Islet of Langerhans (tissue), 1 donor: ENCODE measurements at regions not wholly inside any gene's neighbourhood (a gene's known extent, or its start where the extent isn't known, plus 50 kb on each side); places are given as distances from the start of the nearest gene placed in this dataset.
"Not testable (repeated sequence)": the region's sequence is repeated elsewhere in the genome, so short reads cannot be mapped to it uniquely, and the experiment has no call there.

Experiments used
- FAIRE-seq: peaks from one replicate; lab custom pipeline; 2011; peaks lifted over from hg19 to GRCh38; lab: Jason Lieb, UNC

GRCh38 chr4:75180790-75181776 is 248.2 kb downstream of the PARM1 start:
- FAIRE-seq, result no peak

- FAIRE-seq, result no peak
Observed at GRCh38 chr4:75180217-75180616, 247.3 kb downstream of the PARM1 start.

GRCh38 chr4:75179510-75179909 is 246.6 kb downstream of the PARM1 start:
- peak; percentile 9 for FAIRE-seq

- no peak for FAIRE-seq
Observed at GRCh38 chr4:75172551-75172950, 239.6 kb downstream of the PARM1 start.

GRCh38 chr4:75169427-75169826 is 236.5 kb downstream of the PARM1 start:
- FAIRE-seq, result no peak

DNA sequence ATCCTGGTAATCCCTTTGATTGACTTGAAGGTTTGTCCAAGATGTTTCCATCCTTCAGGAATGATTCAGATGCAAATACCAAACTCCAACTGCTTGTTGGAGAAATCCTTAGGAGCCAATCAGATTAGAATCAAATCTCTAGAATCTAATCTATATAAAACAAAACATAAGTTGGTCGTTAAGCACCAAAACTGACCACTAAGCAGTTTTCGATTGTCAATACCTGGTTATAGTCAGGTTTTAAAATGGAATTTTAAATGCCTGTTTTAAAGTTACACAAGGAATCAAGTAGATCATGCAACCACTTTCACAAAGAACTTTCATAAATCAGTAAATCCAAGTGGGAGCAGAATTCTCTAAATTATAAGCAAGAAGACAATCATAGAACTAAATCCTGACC is 236.1 kb downstream of the PARM1 start:
- FAIRE-seq, result no peak

DNA sequence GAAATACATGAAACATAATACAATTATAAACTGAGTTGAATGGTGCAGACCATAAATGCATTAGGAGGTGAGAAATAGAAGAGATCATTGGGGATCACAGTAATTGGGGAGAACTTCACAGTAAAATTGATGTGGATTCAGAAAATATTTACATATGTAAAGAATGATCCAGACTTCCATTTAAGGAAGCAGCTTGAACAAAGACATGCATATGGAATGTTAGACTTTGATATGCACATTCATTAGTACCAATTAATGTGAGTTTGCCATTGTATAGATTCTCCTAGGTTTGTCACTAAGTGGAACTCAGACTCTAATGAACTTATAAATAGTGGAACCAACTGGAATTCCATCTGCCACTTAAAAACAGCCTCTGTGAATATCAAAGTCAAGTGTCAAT is 235.6 kb downstream of the PARM1 start:
- FAIRE-seq, result no peak

- FAIRE-seq, result not testable (repeated sequence)
Observed at GRCh38 chr4:75165100-75165499, 232.2 kb downstream of the PARM1 start.

DNA sequence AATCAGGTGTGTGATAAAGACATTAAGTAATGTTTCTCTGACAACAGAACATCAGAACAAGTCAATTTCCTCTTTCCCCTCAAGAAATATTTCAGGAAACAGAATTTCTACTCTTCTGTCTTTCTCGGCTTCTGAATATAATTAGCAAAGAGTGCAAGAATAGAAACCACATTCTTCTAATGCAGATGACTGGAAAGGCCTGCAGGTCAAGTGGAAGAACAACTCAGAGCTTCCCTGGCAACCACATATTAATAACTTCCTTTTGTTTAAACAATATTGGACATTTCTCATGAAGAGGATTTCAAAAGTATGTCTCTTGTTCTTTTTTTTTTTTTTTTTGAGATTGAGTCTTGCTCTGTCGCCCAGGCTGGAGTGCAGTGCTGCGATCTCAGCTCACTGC is 225.5 kb downstream of the PARM1 start:
- no peak for FAIRE-seq

DNA sequence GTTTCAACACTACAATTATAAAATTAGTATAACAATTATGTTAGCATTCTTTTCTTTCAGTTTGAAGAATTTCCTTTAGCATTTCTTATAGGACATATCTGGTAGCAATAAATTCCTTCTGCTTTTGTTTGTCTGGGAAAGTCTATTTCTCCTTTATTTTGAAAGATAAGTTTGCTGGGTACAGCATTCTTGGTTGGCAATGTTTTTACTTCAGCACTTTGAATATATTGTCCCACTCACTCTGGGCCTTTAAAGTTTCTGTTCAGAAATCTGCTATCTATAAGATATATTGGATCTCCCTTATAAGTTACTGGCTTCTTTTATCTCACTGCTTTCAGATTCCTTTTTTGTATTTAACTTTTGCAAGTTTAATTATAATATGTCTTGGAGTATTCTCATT is 222.1 kb downstream of the PARM1 start:
- no peak for FAIRE-seq

DNA sequence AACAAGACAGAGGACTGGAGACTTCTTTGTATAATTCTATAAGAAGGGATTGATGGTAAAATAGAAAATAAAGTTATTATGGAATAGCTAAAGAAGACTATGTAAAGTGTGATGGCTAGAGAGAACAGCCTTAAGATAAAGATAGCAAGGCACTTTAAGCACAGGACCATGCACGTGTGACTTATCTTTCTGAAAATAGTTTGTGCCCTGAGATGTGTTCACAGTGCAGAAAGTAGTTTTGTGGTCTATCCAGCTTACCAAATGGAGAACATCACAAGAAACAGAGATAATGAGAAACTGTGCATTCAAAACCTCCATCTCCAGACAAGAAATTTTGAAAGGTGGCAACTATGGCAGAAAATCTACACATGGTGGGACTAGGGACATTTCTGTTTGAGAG is 213.3 kb downstream of the PARM1 start:
- FAIRE-seq, result no peak

GRCh38 chr4:75144475-75144874 is 211.6 kb downstream of the PARM1 start:
- no peak for FAIRE-seq

GRCh38 chr4:75142850-75143249 is 209.9 kb downstream of the PARM1 start:
- FAIRE-seq, result no peak

- FAIRE-seq, result no peak
Observed at GRCh38 chr4:75142382-75142781, 209.5 kb downstream of the PARM1 start.

DNA sequence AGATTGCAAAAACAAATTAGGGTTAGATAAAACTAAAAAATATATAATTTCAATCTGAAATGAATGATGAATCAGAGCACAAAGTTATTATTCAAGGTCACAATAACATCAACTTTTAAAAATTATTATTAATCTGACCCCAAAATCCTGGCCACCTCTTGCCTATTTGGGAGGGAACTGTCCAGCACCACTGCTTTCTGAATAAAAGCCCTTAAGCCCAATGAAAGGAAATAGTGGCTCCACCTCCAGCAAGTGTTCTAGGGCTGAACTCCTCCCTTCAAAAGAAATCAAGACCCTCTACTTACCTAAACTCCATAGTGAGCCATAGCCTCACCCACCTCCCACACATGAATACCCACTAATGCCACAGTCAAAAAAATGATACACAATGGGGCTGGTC is 208.2 kb downstream of the PARM1 start:
- FAIRE-seq, result no peak

DNA sequence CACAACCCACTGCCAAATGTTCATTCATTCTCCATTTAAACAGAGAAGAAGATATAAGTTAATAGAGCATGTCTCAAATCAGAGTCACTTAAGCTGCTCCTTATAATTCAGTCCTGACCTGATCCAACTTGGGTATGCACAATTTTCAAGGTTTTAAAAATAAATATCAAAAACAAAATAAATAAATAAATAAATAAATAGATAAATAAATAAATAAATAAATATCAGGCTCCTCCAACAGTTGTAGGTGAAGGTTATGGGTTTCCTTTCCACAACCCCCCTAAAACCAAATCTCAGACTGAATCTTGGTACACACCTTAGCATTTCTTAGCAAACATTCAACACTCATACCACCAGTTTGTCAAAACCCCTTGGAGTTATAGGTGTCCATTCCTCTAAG is 204.4 kb downstream of the PARM1 start:
- FAIRE-seq, result no peak

DNA sequence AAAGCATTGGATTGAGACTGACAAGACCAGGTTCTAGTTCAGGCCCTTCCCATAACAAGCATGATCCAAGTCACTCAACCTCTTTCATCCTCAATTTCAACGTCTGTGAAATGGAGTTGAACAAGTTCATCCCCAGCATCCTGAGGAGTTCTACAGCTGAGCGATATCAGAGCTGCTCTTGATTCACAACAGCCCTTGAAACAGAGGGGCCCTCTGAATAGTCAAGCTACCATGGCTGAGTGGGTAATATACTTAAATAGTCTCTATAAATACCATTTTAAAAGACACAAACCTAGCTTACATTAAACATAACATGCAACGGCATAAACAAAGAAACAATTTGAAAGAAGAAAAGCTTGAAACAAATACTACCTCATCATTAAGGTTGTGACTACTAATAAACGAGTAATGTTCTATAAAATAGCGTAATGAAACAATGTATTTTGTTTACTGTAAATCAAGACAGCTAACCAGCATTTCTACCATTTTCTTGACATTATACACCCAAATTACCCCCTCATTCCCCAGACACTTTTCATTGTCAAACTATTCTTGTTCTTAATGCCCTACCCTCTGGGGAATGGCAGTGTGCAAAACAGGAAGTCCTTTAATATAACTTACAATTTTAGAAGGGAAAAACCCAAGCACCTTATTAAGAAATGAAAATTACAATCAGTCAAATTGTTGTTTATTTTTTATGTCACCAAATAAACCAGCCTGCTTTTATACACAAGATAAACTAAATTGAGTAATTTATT is 202.3 kb downstream of the PARM1 start:
- no peak for FAIRE-seq

GRCh38 chr4:75126870-75127269 is 194.0 kb downstream of the PARM1 start:
- FAIRE-seq, result not testable (repeated sequence)

DNA sequence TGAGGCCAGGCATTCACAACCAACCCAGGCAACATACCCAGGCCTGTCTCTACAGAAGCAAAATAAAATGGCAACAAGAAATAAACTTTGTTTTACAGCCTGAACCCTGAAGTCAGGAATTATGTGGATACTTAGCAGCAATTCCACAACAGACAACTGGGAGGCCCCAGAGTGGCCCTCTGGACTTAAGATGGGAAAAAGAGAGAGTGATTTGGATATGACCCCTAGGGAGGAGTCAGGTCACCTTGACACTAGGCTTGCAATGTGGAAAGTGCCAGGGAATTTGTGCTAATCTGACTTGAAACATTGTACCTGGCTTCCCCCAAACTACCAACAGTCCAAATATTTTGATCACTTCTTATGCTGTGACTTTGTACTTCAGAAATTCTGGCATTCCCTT is 193.1 kb downstream of the PARM1 start:
- no peak for FAIRE-seq

DNA sequence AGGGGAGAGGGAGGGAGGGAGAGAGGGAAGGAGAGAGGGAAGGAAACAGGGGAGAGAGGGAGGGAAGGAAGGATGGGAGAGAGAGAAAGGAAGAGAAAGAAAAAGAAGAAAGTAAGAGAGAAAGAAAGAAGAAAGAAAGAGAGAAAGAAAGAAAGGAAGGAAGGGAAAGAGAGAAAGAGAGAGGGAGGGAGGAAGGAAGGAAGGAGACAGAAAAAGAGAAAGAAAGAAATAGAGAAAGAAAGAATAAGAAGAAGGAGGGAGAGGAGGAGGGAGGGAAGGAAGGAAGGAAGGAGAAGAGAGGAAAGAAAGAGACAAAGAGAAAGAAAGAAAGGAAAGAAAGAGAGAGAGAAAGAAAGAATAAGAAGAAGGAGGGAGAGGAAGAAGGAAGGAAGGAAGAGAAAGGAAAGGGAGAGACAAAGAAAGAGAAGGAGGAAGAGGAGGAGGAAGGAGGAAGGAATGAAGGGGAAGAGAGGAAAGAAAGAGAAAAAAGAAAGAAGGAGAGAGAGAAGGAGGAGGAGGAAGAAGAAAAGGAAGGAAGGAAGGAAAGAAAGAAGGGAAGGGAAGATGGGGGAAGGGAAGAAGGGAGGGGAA is 189.6 kb downstream of the PARM1 start:
- no peak for FAIRE-seq

DNA sequence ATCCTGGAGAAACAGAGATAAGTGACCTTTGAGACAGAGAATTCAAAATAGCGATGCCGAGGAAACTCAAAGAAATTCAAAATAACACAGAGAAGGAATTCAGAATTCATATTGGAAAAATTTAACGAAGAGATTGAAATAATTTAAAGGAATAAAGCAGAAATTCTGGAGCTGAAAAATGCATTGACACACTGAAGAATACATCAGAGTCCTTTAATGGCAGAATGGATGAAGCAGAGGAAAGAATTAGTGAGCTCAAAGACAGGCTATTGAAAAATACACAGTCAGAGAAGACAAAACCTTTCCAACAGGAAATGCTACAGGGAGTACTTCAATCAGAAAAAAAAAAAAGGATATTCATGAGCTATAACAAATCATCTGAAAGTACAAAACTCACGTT is 185.8 kb downstream of the PARM1 start:
- no peak for FAIRE-seq

GRCh38 chr4:75110061-75110460 is 177.1 kb downstream of the PARM1 start:
- no peak for FAIRE-seq
